ENCODE measurements at regions not wholly inside any gene's neighbourhood (a gene's known extent, or its start where the extent isn't known, plus 50 kb on each side); places are given as distances from the start of the nearest gene placed in this dataset.

- TF ChIP-seq ZNF462 (CRISPR knock-in tag; IDR thresholded peaks at IDR 0.05) (no peak), ETS1 (IDR thresholded peaks at IDR 0.05) (no peak), JUNB (IDR thresholded peaks at IDR 0.05; ENCODE audit: unreplicated experiment) (no peak), EZH2phosphoT487 (IDR thresholded peaks at IDR 0.05; ENCODE audit: unreplicated experiment) (no peak), CREB1 (CRISPR knock-in tag; IDR thresholded peaks at IDR 0.05; ENCODE audit: low read depth) (no peak), ZNF114 (CRISPR knock-in tag; IDR thresholded peaks at IDR 0.05) (no peak)
- TF ChIP-seq, protein P1, sequence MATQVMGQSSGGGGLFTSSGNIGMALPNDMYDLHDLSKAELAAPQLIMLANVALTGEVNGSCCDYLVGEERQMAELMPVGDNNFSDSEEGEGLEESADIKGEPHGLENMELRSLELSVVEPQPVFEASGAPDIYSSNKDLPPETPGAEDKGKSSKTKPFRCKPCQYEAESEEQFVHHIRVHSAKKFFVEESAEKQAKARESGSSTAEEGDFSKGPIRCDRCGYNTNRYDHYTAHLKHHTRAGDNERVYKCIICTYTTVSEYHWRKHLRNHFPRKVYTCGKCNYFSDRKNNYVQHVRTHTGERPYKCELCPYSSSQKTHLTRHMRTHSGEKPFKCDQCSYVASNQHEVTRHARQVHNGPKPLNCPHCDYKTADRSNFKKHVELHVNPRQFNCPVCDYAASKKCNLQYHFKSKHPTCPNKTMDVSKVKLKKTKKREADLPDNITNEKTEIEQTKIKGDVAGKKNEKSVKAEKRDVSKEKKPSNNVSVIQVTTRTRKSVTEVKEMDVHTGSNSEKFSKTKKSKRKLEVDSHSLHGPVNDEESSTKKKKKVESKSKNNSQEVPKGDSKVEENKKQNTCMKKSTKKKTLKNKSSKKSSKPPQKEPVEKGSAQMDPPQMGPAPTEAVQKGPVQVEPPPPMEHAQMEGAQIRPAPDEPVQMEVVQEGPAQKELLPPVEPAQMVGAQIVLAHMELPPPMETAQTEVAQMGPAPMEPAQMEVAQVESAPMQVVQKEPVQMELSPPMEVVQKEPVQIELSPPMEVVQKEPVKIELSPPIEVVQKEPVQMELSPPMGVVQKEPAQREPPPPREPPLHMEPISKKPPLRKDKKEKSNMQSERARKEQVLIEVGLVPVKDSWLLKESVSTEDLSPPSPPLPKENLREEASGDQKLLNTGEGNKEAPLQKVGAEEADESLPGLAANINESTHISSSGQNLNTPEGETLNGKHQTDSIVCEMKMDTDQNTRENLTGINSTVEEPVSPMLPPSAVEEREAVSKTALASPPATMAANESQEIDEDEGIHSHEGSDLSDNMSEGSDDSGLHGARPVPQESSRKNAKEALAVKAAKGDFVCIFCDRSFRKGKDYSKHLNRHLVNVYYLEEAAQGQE (IDR thresholded peaks at IDR 0.05; ENCODE audit: unreplicated experiment) = no peak
Observed at GRCh38 chr3:34948517-34948916, 690.8 kb upstream of the ARPP21 start (continued).

Measured in GM23338 (cell line).